ENCODE measurements at regions not wholly inside any gene's neighbourhood (a gene's known extent, or its start where the extent isn't known, plus 50 kb on each side); places are given as distances from the start of the nearest gene placed in this dataset.
"Not testable (repeated sequence)": the region's sequence is repeated elsewhere in the genome, so short reads cannot be mapped to it uniquely, and the experiment has no call there.

DNA sequence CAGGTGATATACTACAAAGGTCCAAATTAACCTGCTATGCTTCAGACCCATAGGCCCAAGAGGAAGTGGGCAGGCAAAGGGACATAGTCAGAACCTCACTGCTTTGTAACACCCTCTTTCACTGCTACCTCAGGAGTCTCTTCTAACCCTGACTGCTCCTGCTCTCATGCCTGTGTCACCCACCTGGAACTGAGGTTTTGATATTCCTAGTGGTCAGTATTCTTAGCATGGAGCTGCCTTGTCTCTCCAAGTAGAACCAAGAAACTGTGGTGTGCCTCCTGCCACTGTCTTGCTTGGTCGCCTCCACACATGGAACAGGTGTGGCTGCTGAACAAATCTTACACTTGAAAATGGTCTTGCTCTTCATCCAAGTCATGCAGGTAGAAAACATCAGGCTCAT is 677.5 kb downstream of the XPNPEP1 start:
- Histone ChIP-seq H3K27me3 (no peaks in the 10 kb centered on the region), H3K27ac (no peak overlapping the region), H3K4me3 (no peak overlapping the region), H3K9me3 (peaks cover 0 to 9% (median 0%) of the 10 kb centered on the region in 12 donors), H3K4me1 (no peaks in the 10 kb centered on the region), H3K36me3 (no peaks in the 10 kb centered on the region)
- DNase-seq, result no peak
- no peak for ATAC-seq
- TF ChIP-seq, protein P1, sequence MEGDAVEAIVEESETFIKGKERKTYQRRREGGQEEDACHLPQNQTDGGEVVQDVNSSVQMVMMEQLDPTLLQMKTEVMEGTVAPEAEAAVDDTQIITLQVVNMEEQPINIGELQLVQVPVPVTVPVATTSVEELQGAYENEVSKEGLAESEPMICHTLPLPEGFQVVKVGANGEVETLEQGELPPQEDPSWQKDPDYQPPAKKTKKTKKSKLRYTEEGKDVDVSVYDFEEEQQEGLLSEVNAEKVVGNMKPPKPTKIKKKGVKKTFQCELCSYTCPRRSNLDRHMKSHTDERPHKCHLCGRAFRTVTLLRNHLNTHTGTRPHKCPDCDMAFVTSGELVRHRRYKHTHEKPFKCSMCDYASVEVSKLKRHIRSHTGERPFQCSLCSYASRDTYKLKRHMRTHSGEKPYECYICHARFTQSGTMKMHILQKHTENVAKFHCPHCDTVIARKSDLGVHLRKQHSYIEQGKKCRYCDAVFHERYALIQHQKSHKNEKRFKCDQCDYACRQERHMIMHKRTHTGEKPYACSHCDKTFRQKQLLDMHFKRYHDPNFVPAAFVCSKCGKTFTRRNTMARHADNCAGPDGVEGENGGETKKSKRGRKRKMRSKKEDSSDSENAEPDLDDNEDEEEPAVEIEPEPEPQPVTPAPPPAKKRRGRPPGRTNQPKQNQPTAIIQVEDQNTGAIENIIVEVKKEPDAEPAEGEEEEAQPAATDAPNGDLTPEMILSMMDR (IDR thresholded peaks at IDR 0.05), result no peak
- no peak for TF ChIP-seq POLR2A (IDR thresholded peaks at IDR 0.05)
- WGBS, 4 donors, result 83 to 100% (median 86%) methylated on average over 1 of the region's 1 CpG
- intact Hi-C loops (cut with DNase I), result no loop called here

DNA sequence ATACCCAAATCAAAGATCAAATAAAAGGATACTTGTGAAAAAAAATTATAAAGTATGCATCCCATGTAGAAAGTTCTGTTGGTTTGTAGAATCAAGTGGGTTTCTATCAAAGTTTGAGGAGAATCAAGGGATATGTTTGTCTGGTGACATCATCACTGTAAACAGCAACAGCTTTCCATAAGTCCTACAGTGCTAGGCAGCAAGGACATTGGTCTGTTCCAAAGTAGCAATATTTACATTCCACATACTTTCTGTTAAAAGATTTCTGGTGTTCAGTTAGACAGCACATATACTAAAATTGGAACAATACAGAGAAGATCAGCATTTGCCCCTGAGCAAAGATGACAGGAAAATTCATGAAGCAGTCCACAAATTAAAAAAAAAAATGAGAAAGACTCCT is 683.9 kb downstream of the XPNPEP1 start:
- H3K4me1 ChIP-seq, result no peaks in the 10 kb centered on the region
- TF ChIP-seq, protein P1 (IDR thresholded peaks at IDR 0.05), result no peak
- TF ChIP-seq POLR2A (IDR thresholded peaks at IDR 0.05), result no peak
- ATAC-seq, result no peak

DNA sequence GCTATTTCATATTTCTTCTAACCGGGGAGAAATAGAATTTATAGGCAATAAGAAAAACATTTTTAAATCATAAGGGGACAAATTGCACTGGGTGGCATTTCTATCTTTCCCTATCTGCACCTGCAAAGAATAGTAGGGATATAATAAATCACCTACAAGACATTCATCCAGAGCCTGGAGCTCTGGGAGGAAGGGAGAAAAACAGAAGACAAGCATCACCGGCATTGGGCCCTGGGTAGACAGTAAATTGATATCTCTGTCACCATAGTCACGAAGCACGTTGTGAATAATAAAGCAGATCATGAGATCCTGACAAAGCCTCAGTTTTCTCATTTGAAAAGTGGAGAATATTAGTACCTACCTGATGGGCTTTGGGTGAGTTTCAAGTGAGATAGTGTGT is 685.6 kb downstream of the XPNPEP1 start:
- TF ChIP-seq, protein P1 (IDR thresholded peaks at IDR 0.05), result no peak
- TF ChIP-seq POLR2A (IDR thresholded peaks at IDR 0.05), result no peak
- Histone ChIP-seq H3K4me1 (no peaks in the 10 kb centered on the region), H3K27ac (no peak overlapping the region), H3K36me3 (no peaks in the 10 kb centered on the region), H3K27me3 (no peaks in the 10 kb centered on the region), H3K9me3 (no peaks in the 10 kb centered on the region), H3K4me3 (no peak overlapping the region)
- ATAC-seq (no peak), DNase-seq (no peak)
- intact Hi-C loops (cut with DNase I), result no loop called here
- 72 to 88% (median 78%) methylated on average over 4 of the region's 4 CpGs for WGBS, 4 donors

More for the DNA sequence above, 683.9 kb downstream of the XPNPEP1 start:
- intact Hi-C loops (cut with DNase I), result no loop called here
- DNase-seq, result no peak
- H3K9me3 ChIP-seq, result peaks cover 0 to 9% (median 0%) of the 10 kb centered on the region in 12 donors
- no peak overlapping the region for H3K27ac ChIP-seq
- H3K4me3 ChIP-seq, result no peak overlapping the region
- no peaks in the 10 kb centered on the region for H3K36me3 ChIP-seq
- no peaks in the 10 kb centered on the region for H3K27me3 ChIP-seq

DNA sequence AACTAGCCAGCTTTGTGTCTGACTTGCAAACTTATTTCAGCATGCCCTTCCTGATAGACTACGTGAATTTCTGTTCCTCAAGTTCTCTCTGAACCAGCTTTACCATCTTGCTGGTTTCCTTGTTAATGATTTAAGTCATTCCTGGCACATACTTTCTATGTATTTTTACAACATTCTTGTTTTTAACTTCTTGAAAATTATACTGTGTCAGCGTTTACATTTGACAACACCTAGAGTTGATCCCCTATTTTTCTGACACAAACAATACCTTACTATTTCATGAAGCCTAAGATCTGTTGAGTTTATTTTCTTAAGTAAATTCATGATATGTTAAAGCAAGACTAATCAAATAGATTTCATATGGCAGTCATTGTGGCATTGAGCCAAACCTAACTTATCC is 686.3 kb downstream of the XPNPEP1 start:
- no peaks in the 10 kb centered on the region for H3K4me1 ChIP-seq
- TF ChIP-seq POLR2A (IDR thresholded peaks at IDR 0.05), result no peak
- TF ChIP-seq, protein P1 (IDR thresholded peaks at IDR 0.05), result no peak
- no peak overlapping the region for H3K27ac ChIP-seq
- intact Hi-C loops (cut with DNase I), result no loop called here
- H3K36me3 ChIP-seq, result no peaks in the 10 kb centered on the region
- 77 to 84% (median 80%) methylated on average over 2 of the region's 2 CpGs for WGBS, 4 donors
- ATAC-seq, result no peak
- no peaks in the 10 kb centered on the region for H3K27me3 ChIP-seq
- DNase-seq, result no peak
- H3K9me3 ChIP-seq, result no peaks in the 10 kb centered on the region
- H3K4me3 ChIP-seq, result no peak overlapping the region

DNA sequence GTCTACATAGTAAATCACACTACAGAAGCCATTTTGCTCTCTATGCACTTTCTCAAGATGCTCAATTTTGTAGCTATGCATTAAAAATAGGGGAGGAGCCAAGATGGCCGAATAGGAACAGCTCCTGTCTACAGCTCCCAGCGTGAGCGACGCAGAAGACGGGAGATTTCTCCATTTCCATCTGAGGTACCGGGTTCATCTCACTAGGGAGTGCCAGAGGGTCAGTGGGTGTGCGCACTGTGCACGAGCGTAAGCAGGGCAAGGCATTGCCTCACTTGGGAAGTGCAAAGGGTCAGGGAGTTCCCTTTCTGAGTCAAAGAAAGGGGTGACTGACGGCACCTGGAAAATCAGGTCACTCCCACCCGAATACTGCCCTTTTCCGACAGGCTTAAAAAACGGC is 699.8 kb downstream of the XPNPEP1 start:
- H3K4me1 ChIP-seq; H3K4me3 ChIP-seq; H3K36me3 ChIP-seq; H3K9me3 ChIP-seq; H3K27me3 ChIP-seq; ATAC-seq; DNase-seq; H3K27ac ChIP-seq; intact Hi-C loops (cut with DNase I): not testable (repeated sequence)
- 75 to 93% (median 85%) methylated on average over 11 to 13 of the region's 13 CpGs for WGBS, 4 donors

Measured in heart left ventricle (tissue), 16 donors.